Sigmoid colon (tissue), 6 donors: ENCODE measurements at regions not wholly inside any gene's neighbourhood (a gene's known extent, or its start where the extent isn't known, plus 50 kb on each side); places are given as distances from the start of the nearest gene placed in this dataset.
"Not testable (repeated sequence)": the region's sequence is repeated elsewhere in the genome, so short reads cannot be mapped to it uniquely, and the experiment has no call there.

Experiments used
- DNase-seq: peaks from one replicate; pipeline ENCODE4 v3.0.0-alpha.2; 2019
- H3K27ac ChIP-seq, 4 donors: fragments of 200-600 bp; sonication (generic); one replicate each; pipeline ENCODE4 v1.5.1; 2016 to 2019; ENCODE audit warnings: mild to moderate bottlenecking in 1 of 4
- H3K27me3 ChIP-seq, 3 donors: fragments of 200-600 bp; sonication (generic); one replicate each; pipeline ENCODE4 v1.5.1; 2019; ENCODE audit warnings: mild to moderate bottlenecking in 1 of 3
- H3K36me3 ChIP-seq, 4 donors: fragments of 200-600 bp; sonication (generic); one replicate each; pipeline ENCODE4 v1.5.1; 2016 to 2019
- H3K4me1 ChIP-seq, 4 donors: fragments of 200-600 bp; sonication (generic); one replicate each; pipeline ENCODE4 v1.5.1; 2017 to 2019
- H3K4me3 ChIP-seq, 4 donors: fragments of 200-600 bp; sonication (generic); one replicate each; pipeline ENCODE4 v1.5.1; 2017 to 2019; ENCODE audit warnings: mild to moderate bottlenecking in 2 of 4, moderate library complexity in 1 of 4
- H3K9me3 ChIP-seq, 4 donors: fragments of 200-600 bp in 3 of 4; sonication (generic) in 3 of 4; one replicate each; pipeline versions ENCODE4 v1.5.1 to v1.6.1; 2013 to 2019
- CTCF ChIP-seq, 4 experiments: fragments of 450-650 bp in 3 of 4; fragments of 200-600 bp in 1 of 4; IDR thresholded peaks; one replicate each; pipeline ENCODE4 v1.5.1; 2016 to 2019; ENCODE audit warnings: antibody characterized with exemption in 4 of 4, mild to moderate bottlenecking in 3 of 4, moderate library complexity in 2 of 4
- EP300 ChIP-seq, 4 donors: sonication (generic); formaldehyde crosslinking; IDR thresholded peaks; one replicate each; pipeline ENCODE4 v1.6.1; 2017; ENCODE audit warnings: antibody characterized with exemption in 4 of 4
- POLR2A ChIP-seq, 2 donors: fragments of 450-650 bp; IDR thresholded peaks; one replicate each; pipeline ENCODE4 v1.6.1; 2016; ENCODE audit warnings: antibody characterized with exemption in 2 of 2, mild to moderate bottlenecking in 2 of 2, moderate library complexity in 2 of 2
- POLR2AphosphoS5 ChIP-seq, 4 donors: sonication (generic); formaldehyde crosslinking; IDR thresholded peaks; one replicate each; pipeline ENCODE4 v1.6.1; 2017; ENCODE audit warnings: antibody characterized with exemption in 4 of 4
- WGBS, 2 donors: extraction: QIAGEN DNeasy Blood & Tissue Kit; methylation state at CpG; one replicate each; pipeline ENCODE4 v1.1.7; 2013; 5-methylcytosine and 5-hydroxymethylcytosine counted together
- intact Hi-C: fragments of 100-400 bp; cut with DNase I; formaldehyde crosslinking; loops from one replicate; pipeline ENCODE4 v1.15.1; 2023
- donor health status: healthy with polysubstance abuse.
- donor health status: healthy.

GRCh38 chr17:83008526-83008925 lies 70.9 kb upstream of the METRNL start:
- 96 to 98% methylated on average over 23 of the region's 23 CpGs for WGBS, 2 donors
- no peak overlapping the region for H3K27ac ChIP-seq
- TF ChIP-seq POLR2A (IDR thresholded peaks at IDR 0.05) (no peak), CTCF (IDR thresholded peaks at IDR 0.05) (no peak), POLR2AphosphoS5 (IDR thresholded peaks at IDR 0.05) (no peak), EP300 (IDR thresholded peaks at IDR 0.05) (no peak)
- H3K4me3 ChIP-seq, result no peak overlapping the region
- peaks cover 0 to 5% (median 0%) of the 10 kb centered on the region in 4 donors for H3K36me3 ChIP-seq
- intact Hi-C loops, result no loop called here
- no peak for DNase-seq
- no peaks in the 10 kb centered on the region for H3K9me3 ChIP-seq
- H3K27me3 ChIP-seq, result no peaks in the 10 kb centered on the region
- H3K4me1 ChIP-seq, result peaks cover 0 to 12% (median 11%) of the 10 kb centered on the region in 4 donors

- H3K4me1 ChIP-seq, result peaks cover 0 to 12% (median 11%) of the 10 kb centered on the region in 4 donors
- no peaks in the 10 kb centered on the region for H3K9me3 ChIP-seq
- no peak overlapping the region for H3K4me3 ChIP-seq
- no peak for DNase-seq
- 87 to 93% methylated on average over 24 of the region's 24 CpGs for WGBS, 2 donors
- no peak for TF ChIP-seq CTCF (IDR thresholded peaks at IDR 0.05)
- no peak for TF ChIP-seq POLR2A (IDR thresholded peaks at IDR 0.05)
- no peak for TF ChIP-seq POLR2AphosphoS5 (IDR thresholded peaks at IDR 0.05)
- no peak for TF ChIP-seq EP300 (IDR thresholded peaks at IDR 0.05)
- H3K36me3 ChIP-seq, result peaks cover 0 to 4% (median 0%) of the 10 kb centered on the region in 4 donors
- no peak overlapping the region for H3K27ac ChIP-seq
- intact Hi-C loops, result no loop called here
- no peaks in the 10 kb centered on the region for H3K27me3 ChIP-seq
Observed at GRCh38 chr17:83009414-83010205, 69.8 kb upstream of the METRNL start.

- intact Hi-C loops, result no loop called here
- no peak for TF ChIP-seq POLR2A (IDR thresholded peaks at IDR 0.05)
- no peak for TF ChIP-seq CTCF (IDR thresholded peaks at IDR 0.05)
- no peak for TF ChIP-seq EP300 (IDR thresholded peaks at IDR 0.05)
- no peak for TF ChIP-seq POLR2AphosphoS5 (IDR thresholded peaks at IDR 0.05)
- 89 to 92% methylated on average over 39 of the region's 39 CpGs for WGBS, 2 donors
- no peak for DNase-seq
- Histone ChIP-seq H3K9me3 (no peaks in the 10 kb centered on the region), H3K4me1 (peaks cover 0 to 12% (median 11%) of the 10 kb centered on the region in 4 donors), H3K27me3 (no peaks in the 10 kb centered on the region), H3K27ac (no peak overlapping the region), H3K4me3 (no peak overlapping the region), H3K36me3 (no peaks in the 10 kb centered on the region)
Observed at GRCh38 chr17:83010206-83011200, 68.9 kb upstream of the METRNL start.

GRCh38 chr17:83011676-83012075 lies 67.7 kb upstream of the METRNL start:
- H3K27me3 ChIP-seq, H3K4me3 ChIP-seq, H3K9me3 ChIP-seq, intact Hi-C loops, DNase-seq, H3K4me1 ChIP-seq, H3K36me3 ChIP-seq, H3K27ac ChIP-seq: not testable (repeated sequence)
- 87 to 94% methylated on average over 18 of the region's 19 CpGs for WGBS, 2 donors

- Histone ChIP-seq H3K27me3 (no peaks in the 10 kb centered on the region), H3K4me3 (no peak overlapping the region), H3K36me3 (no peaks in the 10 kb centered on the region), H3K9me3 (no peaks in the 10 kb centered on the region), H3K4me1 (peaks cover 0 to 3% (median 2%) of the 10 kb centered on the region in 4 donors), H3K27ac (no peak overlapping the region)
- WGBS, 2 donors, result 87 to 88% methylated on average over 20 of the region's 23 CpGs
- intact Hi-C loops, result no loop called here
- no peak for DNase-seq
- TF ChIP-seq POLR2AphosphoS5 (IDR thresholded peaks at IDR 0.05) (no peak), CTCF (IDR thresholded peaks at IDR 0.05) (no peak), POLR2A (IDR thresholded peaks at IDR 0.05) (no peak), EP300 (IDR thresholded peaks at IDR 0.05) (no peak)
Observed at GRCh38 chr17:83012200-83012785, 67.1 kb upstream of the METRNL start.
